A673 (cell line): ENCODE measurements at regions not wholly inside any gene's neighbourhood (a gene's known extent, or its start where the extent isn't known, plus 50 kb on each side); places are given as distances from the start of the nearest gene placed in this dataset.

Experiments used
- BruUV-seq: library from RNA; stranded (reverse); fragments of 400-500 nt; replicated peaks from 2 replicates; lab custom pipeline; 2021; lab: Mats Ljungman, UMichigan
- CTCF ChIA-PET: fragments of 300-600 bp; sonication (Branson Sonifier 250); formaldehyde crosslinking; loops from one replicate; lab custom pipeline; 2022; ENCODE audit warnings: antibody characterized with exemption; lab: Charles Lee
- POLR2A ChIA-PET: fragments of 300-600 bp; sonication (Branson Sonifier 250); formaldehyde crosslinking; loops from one replicate; lab custom pipeline; 2022; ENCODE audit warnings: antibody characterized with exemption; ENCODE audit not compliant: low non-redundant PET; lab: Charles Lee
- DNase-seq: peaks from one replicate; pipeline ENCODE4 v3.0.0-alpha.2; 2015; ENCODE audit warnings: low spot score
- H3K27ac ChIP-seq: fragments of 200-600 bp; sonication (generic); 2 replicates; pipeline ENCODE4 v1.5.1; 2016; ENCODE audit warnings: mixed run types, low read depth, mild to moderate bottlenecking, mixed read lengths, antibody characterized with exemption, low read length; ENCODE audit not compliant: poor library complexity, severe bottlenecking
- H3K27me3 ChIP-seq: fragments of 200-600 bp; sonication (generic); replicated peaks from 2 replicates; pipeline ENCODE4 v1.6.1; 2017; ENCODE audit warnings: mixed run types, low read depth, mild to moderate bottlenecking, mixed read lengths, antibody characterized with exemption, low read length; ENCODE audit not compliant: insufficient read depth, poor library complexity
- H3K36me3 ChIP-seq: fragments of 200-600 bp; sonication (generic); 2 replicates; pipeline ENCODE4 v1.6.1; 2016; ENCODE audit warnings: mixed run types, mild to moderate bottlenecking, mixed read lengths, antibody characterized with exemption, low read length; ENCODE audit not compliant: insufficient read depth, poor library complexity, severe bottlenecking
- H3K4me1 ChIP-seq: fragments of 200-600 bp; sonication (generic); 2 replicates; pipeline ENCODE4 v1.6.1; 2017; ENCODE audit warnings: mixed run types, mild to moderate bottlenecking, mixed read lengths, antibody characterized with exemption, low read length; ENCODE audit not compliant: insufficient read depth, poor library complexity, severe bottlenecking
- H3K4me3 ChIP-seq: fragments of 200-600 bp; sonication (generic); 2 replicates; pipeline ENCODE4 v1.5.1; 2016; ENCODE audit warnings: low read depth, mixed run types, mild to moderate bottlenecking, mixed read lengths, low read length; ENCODE audit not compliant: poor library complexity, severe bottlenecking
- H3K9me3 ChIP-seq: fragments of 200-600 bp; sonication (generic); 2 replicates; pipeline ENCODE4 v1.6.1; 2016; ENCODE audit warnings: mixed run types, low read depth, mild to moderate bottlenecking, mixed read lengths, antibody characterized with exemption, low read length; ENCODE audit not compliant: poor library complexity, severe bottlenecking
- EZH2 ChIP-seq: fragments of 200-600 bp; sonication (generic); IDR thresholded peaks from 2 replicates; pipeline ENCODE4 v1.6.1; 2017; ENCODE audit warnings: borderline replicate concordance, low read depth, mild to moderate bottlenecking, mixed read lengths, antibody characterized with exemption, low read length; ENCODE audit not compliant: poor library complexity, severe bottlenecking
- intact Hi-C: fragments of 100-400 bp; cut with micrococcal nuclease; formaldehyde crosslinking; loops from one replicate; pipeline ENCODE4 v1.10.0; 2022; ENCODE audit not compliant: unreplicated experiment
- TF ChIP-seq, protein P1 (sequence below): fragments of 300-800, 200-600 bp; sonication (generic); conservative IDR thresholded peaks from 2 replicates; pipeline ENCODE4 v1.5.1; 2017; ENCODE audit warnings: low read depth, mild to moderate bottlenecking, antibody characterized with exemption, low read length, moderate library complexity, mixed read lengths

DNA sequence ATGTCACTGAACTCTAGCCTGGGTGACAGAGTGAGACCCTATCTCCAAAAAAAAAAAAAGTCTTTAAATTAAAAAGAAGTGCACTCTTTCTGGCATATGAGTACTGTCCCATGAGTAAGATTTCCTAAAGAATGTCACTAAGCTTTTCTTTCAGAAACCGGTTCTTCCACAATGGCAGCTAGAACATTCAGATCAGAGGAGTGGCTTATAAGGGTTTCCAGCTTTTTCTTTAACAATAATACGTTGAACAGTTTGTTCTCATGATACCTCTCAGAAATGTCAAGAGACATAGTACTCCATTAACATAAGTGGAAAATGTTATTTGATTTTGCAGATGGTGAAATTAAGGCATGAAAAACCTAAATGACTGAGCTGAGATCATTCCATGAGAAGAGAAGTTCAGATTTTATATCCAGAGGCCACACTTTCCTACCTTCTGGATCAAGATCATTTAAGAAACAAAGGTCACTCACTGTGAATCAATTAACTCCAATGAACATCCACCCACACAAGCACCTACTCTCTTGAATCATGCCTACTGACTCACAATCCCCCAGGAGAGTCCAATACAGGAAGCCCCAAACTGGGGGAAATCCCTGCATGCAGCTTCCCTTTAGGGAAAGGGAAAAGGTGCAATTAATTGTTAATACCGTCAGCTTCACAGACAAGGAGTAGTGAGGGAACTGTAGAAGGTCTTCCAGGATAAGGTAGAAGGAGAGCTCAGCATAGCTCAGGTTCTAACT, 86.9 kb downstream of the SPTSSA start:
- no peak overlapping the region for H3K27ac ChIP-seq
- no peak for TF ChIP-seq EZH2
- TF ChIP-seq, protein P1, sequence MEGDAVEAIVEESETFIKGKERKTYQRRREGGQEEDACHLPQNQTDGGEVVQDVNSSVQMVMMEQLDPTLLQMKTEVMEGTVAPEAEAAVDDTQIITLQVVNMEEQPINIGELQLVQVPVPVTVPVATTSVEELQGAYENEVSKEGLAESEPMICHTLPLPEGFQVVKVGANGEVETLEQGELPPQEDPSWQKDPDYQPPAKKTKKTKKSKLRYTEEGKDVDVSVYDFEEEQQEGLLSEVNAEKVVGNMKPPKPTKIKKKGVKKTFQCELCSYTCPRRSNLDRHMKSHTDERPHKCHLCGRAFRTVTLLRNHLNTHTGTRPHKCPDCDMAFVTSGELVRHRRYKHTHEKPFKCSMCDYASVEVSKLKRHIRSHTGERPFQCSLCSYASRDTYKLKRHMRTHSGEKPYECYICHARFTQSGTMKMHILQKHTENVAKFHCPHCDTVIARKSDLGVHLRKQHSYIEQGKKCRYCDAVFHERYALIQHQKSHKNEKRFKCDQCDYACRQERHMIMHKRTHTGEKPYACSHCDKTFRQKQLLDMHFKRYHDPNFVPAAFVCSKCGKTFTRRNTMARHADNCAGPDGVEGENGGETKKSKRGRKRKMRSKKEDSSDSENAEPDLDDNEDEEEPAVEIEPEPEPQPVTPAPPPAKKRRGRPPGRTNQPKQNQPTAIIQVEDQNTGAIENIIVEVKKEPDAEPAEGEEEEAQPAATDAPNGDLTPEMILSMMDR, result no peak
- ChIA-PET CTCF (no interaction called here), POLR2A (interaction anchor here (0.6 kb wide), 1 partner anchor 678 kb away, joined by 3 read pairs; no protein-coding TSS in a partner anchor)
- intact Hi-C loops, result no loop called here
- no peaks in the 10 kb centered on the region for H3K4me1 ChIP-seq
- no peak for DNase-seq
- no peaks in the 10 kb centered on the region for H3K36me3 ChIP-seq
- no TSS peak for BruUV-seq
- H3K9me3 ChIP-seq, result no peaks in the 10 kb centered on the region
- no peaks in the 10 kb centered on the region for H3K27me3 ChIP-seq
- no peak overlapping the region for H3K4me3 ChIP-seq

GRCh38 chr14:34373191-34373590, 88.8 kb downstream of the SPTSSA start:
- POLR2A ChIA-PET, result no interaction called here
- no peak overlapping the region for H3K27ac ChIP-seq
- BruUV-seq, result no TSS peak

GRCh38 chr14:34372786-34373185, 89.3 kb downstream of the SPTSSA start:
- Histone ChIP-seq H3K9me3 (no peaks in the 10 kb centered on the region), H3K36me3 (no peaks in the 10 kb centered on the region), H3K4me1 (no peaks in the 10 kb centered on the region), H3K27ac (no peak overlapping the region), H3K27me3 (no peaks in the 10 kb centered on the region), H3K4me3 (no peak overlapping the region)
- ChIA-PET CTCF (no interaction called here), POLR2A (no interaction called here)
- TF ChIP-seq, protein P1, result no peak
- TF ChIP-seq EZH2, result no peak
- DNase-seq, result no peak
- no TSS peak for BruUV-seq
- intact Hi-C loops, result no loop called here

More at GRCh38 chr14:34373191-34373590, 88.8 kb downstream of the SPTSSA start:
- Histone ChIP-seq H3K27me3 (no peaks in the 10 kb centered on the region), H3K36me3 (no peaks in the 10 kb centered on the region), H3K9me3 (no peaks in the 10 kb centered on the region), H3K4me3 (no peak overlapping the region), H3K4me1 (no peaks in the 10 kb centered on the region)
- CTCF ChIA-PET, result no interaction called here
- no peak for DNase-seq
- intact Hi-C loops, result no loop called here
- TF ChIP-seq, protein P1, result no peak
- no peak for TF ChIP-seq EZH2
